ENCODE measurements at regions not wholly inside any gene's neighbourhood (a gene's known extent, or its start where the extent isn't known, plus 50 kb on each side); places are given as distances from the start of the nearest gene placed in this dataset.

- TF ChIP-seq CTCF (IDR thresholded peaks at IDR 0.05) (no peak), POLR2A (IDR thresholded peaks at IDR 0.05) (no peak)
Observed at GRCh38 chr20:40785346-40785745, 96.3 kb upstream of the MAFB start.
